ENCODE measurements at regions not wholly inside any gene's neighbourhood (a gene's known extent, or its start where the extent isn't known, plus 50 kb on each side); places are given as distances from the start of the nearest gene placed in this dataset.

DNA sequence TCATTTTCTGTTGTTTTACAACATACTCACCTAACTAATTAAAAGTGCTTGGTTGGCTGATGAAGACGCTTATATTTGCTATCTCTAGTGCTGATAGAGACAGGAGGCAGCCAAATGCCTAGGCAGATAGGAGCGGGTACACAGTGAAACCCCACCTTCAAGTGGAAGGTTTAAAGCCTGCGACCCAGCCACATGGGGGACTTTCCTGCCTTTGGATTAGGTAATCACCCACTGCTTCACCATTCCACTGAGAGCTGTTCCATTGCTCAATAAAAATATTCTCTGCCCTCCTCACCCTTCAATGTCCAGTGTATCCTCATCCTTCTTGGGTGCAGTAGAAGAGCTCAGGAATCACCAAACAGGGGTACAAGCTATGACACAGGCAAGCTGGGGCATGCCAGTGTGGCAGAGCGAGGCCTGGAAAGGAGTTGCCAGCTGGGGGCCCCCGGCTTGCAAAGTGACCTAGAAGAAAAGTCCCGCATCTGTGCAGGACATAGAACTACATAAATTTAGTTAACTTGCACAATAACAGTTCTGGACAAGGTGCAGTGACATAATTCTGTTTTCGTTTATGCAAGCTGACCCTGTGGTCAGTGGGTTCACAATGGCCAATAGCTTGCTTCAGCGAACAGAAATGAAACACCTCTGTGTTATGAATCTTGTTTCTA is 112.0 kb upstream of the MLIP start:
- TF ChIP-seq EZH2 (IDR thresholded peaks at IDR 0.05; ENCODE audit: borderline replicate concordance, low read depth, low read length, severe bottlenecking): no peak
- TF ChIP-seq, protein P1, sequence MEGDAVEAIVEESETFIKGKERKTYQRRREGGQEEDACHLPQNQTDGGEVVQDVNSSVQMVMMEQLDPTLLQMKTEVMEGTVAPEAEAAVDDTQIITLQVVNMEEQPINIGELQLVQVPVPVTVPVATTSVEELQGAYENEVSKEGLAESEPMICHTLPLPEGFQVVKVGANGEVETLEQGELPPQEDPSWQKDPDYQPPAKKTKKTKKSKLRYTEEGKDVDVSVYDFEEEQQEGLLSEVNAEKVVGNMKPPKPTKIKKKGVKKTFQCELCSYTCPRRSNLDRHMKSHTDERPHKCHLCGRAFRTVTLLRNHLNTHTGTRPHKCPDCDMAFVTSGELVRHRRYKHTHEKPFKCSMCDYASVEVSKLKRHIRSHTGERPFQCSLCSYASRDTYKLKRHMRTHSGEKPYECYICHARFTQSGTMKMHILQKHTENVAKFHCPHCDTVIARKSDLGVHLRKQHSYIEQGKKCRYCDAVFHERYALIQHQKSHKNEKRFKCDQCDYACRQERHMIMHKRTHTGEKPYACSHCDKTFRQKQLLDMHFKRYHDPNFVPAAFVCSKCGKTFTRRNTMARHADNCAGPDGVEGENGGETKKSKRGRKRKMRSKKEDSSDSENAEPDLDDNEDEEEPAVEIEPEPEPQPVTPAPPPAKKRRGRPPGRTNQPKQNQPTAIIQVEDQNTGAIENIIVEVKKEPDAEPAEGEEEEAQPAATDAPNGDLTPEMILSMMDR (IDR thresholded peaks at IDR 0.05; ENCODE audit: borderline replicate concordance, extremely low read depth, low read length, poor library complexity, severe bottlenecking): no peak
- no peak overlapping the region for H3K4me2 ChIP-seq (ENCODE audit: insufficient read depth, low read length)

DNA sequence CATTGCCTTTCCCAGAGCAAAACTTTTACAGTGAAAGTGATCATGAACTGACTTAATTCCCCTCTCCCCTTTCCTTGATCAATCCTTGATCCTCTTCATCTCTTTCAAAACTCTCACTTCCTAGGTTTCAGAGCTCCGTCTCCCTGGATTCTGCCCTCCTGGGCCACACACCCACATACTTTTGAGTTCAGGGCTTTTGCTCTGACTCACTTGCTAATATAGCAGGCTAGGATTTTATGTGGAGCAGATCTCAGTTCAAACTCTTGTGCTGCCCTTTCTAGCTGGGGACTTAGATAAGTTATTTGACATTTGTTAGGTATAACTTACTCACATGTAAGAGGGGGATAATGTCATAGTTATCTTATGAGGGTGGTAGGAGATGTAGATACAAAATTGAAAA is 109.1 kb upstream of the MLIP start:
- Histone ChIP-seq H3K9ac (ENCODE audit: low read depth, low read length) (no peak overlapping the region), H2AFZ (ENCODE audit: low read depth, low read length) (no peak overlapping the region), H3K4me3 (ENCODE audit: low read depth in 1 of 2, low read length in 2 of 2) (no peak overlapping the region), H3K79me2 (ENCODE audit: insufficient read depth, low read length) (no peaks in the 10 kb centered on the region), H3K36me3 (ENCODE audit: insufficient read depth, low read length) (no peaks in the 10 kb centered on the region), H3K27ac (ENCODE audit: low read length) (no peak overlapping the region), H3K4me1 (ENCODE audit: insufficient read depth, low read length) (no peaks in the 10 kb centered on the region), H3K4me2 (ENCODE audit: insufficient read depth, low read length) (no peak overlapping the region), H4K20me1 (ENCODE audit: insufficient read depth, low read length) (no peaks in the 10 kb centered on the region), H3K9me3 (ENCODE audit: insufficient read depth, low read length, severe bottlenecking) (no peaks in the 10 kb centered on the region), H3K27me3 (ENCODE audit: insufficient read depth, low read length, poor library complexity) (peaks cover 4% of the 10 kb centered on the region)
- DNase-seq (no peak), ATAC-seq (ENCODE audit: insufficient read depth, low read depth) (no peak)
- no peak for TF ChIP-seq EZH2 (IDR thresholded peaks at IDR 0.05; ENCODE audit: borderline replicate concordance, low read depth, low read length, severe bottlenecking)
- TF ChIP-seq, protein P1 (IDR thresholded peaks at IDR 0.05; ENCODE audit: borderline replicate concordance, extremely low read depth, low read length, poor library complexity, severe bottlenecking): no peak

More for the DNA sequence above, 112.0 kb upstream of the MLIP start:
- Histone ChIP-seq H3K9ac (ENCODE audit: low read depth, low read length) (no peak overlapping the region), H3K27me3 (ENCODE audit: insufficient read depth, low read length, poor library complexity) (peaks cover 4% of the 10 kb centered on the region), H3K36me3 (ENCODE audit: insufficient read depth, low read length) (no peaks in the 10 kb centered on the region), H3K79me2 (ENCODE audit: insufficient read depth, low read length) (no peaks in the 10 kb centered on the region), H2AFZ (ENCODE audit: low read depth, low read length) (no peak overlapping the region), H3K9me3 (ENCODE audit: insufficient read depth, low read length, severe bottlenecking) (no peaks in the 10 kb centered on the region), H4K20me1 (ENCODE audit: insufficient read depth, low read length) (no peaks in the 10 kb centered on the region), H3K4me3 (ENCODE audit: low read depth in 1 of 2, low read length in 2 of 2) (no peak overlapping the region), H3K27ac (ENCODE audit: low read length) (no peak overlapping the region), H3K4me1 (ENCODE audit: insufficient read depth, low read length) (no peaks in the 10 kb centered on the region)
- DNase-seq (no peak), ATAC-seq (ENCODE audit: insufficient read depth, low read depth) (no peak)

DNA sequence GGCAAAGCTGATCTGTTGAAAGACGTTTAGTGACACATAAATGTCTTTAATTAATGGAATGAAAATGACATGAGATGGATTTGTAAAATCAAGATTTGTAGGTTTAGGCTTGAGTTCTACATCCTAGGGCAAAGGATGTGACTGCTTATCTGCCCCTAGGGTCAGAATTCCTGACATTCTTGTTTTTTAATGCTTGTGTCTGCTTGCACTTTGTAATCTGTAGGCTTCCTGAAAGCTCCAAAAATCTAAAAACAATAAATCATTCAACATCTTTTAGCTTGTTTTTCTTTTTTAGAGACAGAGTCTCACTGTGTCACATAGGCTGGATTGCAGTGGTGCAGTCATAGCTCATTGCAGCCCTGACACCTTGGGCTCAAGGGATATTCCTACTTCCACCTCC is 107.9 kb upstream of the MLIP start:
- no peak overlapping the region for H3K4me3 ChIP-seq (ENCODE audit: low read depth in 1 of 2, low read length in 2 of 2)
- no peak overlapping the region for H3K27ac ChIP-seq (ENCODE audit: low read length)

More for the DNA sequence above, 107.9 kb upstream of the MLIP start:
- TF ChIP-seq, protein P1 (IDR thresholded peaks at IDR 0.05; ENCODE audit: borderline replicate concordance, extremely low read depth, low read length, poor library complexity, severe bottlenecking): no peak
- no peak for TF ChIP-seq EZH2 (IDR thresholded peaks at IDR 0.05; ENCODE audit: borderline replicate concordance, low read depth, low read length, severe bottlenecking)
- Histone ChIP-seq H3K9me3 (ENCODE audit: insufficient read depth, low read length, severe bottlenecking) (no peaks in the 10 kb centered on the region), H3K9ac (ENCODE audit: low read depth, low read length) (no peak overlapping the region), H3K79me2 (ENCODE audit: insufficient read depth, low read length) (no peaks in the 10 kb centered on the region), H3K27me3 (ENCODE audit: insufficient read depth, low read length, poor library complexity) (peaks cover 6% of the 10 kb centered on the region), H4K20me1 (ENCODE audit: insufficient read depth, low read length) (no peaks in the 10 kb centered on the region), H2AFZ (ENCODE audit: low read depth, low read length) (no peak overlapping the region), H3K4me1 (ENCODE audit: insufficient read depth, low read length) (no peaks in the 10 kb centered on the region), H3K36me3 (ENCODE audit: insufficient read depth, low read length) (no peaks in the 10 kb centered on the region), H3K4me2 (ENCODE audit: insufficient read depth, low read length) (no peak overlapping the region)
- ATAC-seq (ENCODE audit: insufficient read depth, low read depth) (no peak), DNase-seq (no peak)

Data from DND-41 (cell line).